NCI-H2107 treated with DMSO at 0.1 percent for 48 hours (cell line): ENCODE measurements at regions not wholly inside any gene's neighbourhood (a gene's known extent, or its start where the extent isn't known, plus 50 kb on each side); places are given as distances from the start of the nearest gene placed in this dataset.
A peak's percentile ranks its signal among the peaks of the same experiment; 100 is the strongest.
"Not testable (repeated sequence)": the region's sequence is repeated elsewhere in the genome, so short reads cannot be mapped to it uniquely, and the experiment has no call there.

Source experiments
- DNase-seq: peaks from one replicate; lab custom pipeline; 2025; ENCODE audit not compliant: unreplicated experiment; lab: John Stamatoyannopoulos, UW

DNA sequence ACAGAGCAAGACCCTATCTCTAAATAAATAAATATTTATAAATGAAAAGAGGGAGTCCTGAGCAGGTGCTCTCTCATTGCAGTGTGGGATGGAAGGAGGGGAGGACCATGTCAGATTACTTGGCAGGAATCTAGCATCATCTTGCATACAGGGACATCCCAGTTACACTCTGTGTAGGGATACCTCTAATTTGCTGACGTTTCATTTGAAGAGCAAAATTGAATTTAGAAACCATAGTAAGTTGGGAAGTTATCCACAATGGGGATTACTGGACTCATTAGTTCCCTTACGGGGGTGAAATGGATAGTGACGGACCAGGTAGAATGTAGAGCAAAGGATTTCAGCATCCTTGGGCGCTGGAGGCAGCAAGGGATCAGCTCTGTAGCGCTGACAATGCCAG is 52.1 kb downstream of the ARHGEF18 start:
- no peak for DNase-seq

DNA sequence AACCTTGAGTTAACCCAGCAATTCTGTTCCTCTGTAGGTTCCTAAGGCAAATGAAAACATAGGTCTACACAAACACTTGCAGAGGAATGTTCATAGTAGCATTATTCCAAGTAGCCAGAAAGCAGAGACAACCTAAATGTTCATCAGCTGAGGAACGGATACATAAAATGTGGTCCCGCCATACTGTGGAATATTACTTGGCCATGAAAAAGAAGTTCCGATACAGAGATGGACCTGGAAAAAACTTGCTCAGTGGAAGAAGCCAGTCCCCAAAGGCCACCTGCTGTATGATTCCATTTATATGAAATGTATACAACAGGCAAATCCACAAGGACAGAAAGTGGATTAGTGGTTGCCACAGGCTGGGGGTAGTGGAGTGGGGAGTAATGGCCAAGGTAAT is 53.0 kb downstream of the ARHGEF18 start:
- DNase-seq = no peak

DNA sequence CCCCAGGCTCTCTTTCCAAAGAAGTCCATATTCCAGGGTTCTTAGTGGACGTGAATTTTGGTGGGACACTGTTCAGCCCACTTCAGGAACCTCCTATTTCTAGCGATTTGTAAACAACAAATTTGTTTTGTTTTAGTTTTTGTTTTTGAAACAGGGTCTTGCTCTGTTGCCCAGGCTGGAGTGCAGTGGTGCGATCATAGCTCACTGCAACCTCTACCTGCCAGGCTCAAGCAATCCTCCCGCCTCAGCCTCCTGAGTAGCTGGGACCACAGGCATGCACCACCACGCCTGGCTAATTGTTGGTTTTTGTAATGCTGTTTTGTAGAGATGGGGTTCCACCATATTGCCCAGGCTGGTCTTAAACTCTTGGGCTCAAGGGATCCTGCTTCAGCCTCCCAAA is 56.7 kb downstream of the ARHGEF18 start:
- DNase-seq = not testable (repeated sequence)

DNA sequence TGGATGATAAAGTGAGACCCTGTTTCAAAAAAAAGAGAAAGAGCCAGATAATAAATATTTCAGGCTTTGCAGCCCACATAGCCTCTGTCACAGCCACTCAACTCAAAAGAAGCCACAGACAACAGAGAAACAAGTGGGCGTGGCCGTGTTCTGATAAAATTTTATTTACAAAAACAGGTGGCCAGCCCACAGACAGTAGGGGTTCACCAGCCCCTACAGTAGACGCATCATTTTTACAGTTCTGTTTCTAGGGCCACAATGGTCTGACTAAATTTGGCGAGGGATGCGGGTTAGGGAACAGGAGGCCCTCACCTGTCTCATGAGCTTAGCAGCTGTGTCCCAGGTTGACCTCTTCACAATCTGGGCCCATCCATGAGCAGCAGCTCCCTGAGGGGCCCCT is 59.5 kb downstream of the ARHGEF18 start:
- no peak for DNase-seq

DNA sequence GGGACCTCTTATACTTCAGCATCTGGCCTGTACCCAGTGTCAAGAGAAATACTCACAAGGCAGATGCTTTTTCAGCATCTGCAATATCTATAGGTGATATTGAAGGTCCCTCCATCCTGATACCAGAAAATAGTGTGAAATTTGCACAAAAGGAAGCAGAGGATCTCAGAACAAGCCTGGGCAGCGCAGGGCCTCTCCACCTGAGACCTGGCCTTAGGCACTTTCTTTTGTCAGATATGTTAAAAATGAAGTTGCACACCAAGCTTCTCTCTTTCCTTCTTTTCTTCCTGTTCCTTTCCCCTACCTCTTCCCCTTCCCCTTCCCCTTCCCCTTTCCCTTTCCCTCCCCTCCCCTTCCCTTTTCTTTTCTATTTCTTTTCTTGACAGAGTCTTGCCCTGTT is 62.2 kb downstream of the ARHGEF18 start:
- DNase-seq = no peak

DNA sequence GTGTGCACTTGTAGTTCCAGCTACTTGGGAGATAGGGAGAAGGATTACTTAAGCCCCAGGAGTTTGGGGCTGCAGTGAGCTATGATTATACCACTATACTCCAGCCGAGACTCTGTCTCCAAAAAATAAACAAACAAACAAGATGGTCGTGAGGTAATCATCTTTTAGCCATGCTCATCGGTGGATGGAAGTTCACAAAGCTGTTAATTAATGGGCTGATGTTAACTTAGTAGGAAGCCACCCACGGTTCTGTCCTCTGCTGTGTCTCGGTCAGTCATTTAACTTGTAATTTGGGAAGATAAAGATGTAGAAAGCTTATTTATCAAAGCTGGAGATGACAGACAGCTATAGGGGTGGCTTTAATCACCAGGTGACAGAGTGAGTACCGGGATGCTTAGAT is 64.9 kb downstream of the ARHGEF18 start:
- DNase-seq = no peak

DNA sequence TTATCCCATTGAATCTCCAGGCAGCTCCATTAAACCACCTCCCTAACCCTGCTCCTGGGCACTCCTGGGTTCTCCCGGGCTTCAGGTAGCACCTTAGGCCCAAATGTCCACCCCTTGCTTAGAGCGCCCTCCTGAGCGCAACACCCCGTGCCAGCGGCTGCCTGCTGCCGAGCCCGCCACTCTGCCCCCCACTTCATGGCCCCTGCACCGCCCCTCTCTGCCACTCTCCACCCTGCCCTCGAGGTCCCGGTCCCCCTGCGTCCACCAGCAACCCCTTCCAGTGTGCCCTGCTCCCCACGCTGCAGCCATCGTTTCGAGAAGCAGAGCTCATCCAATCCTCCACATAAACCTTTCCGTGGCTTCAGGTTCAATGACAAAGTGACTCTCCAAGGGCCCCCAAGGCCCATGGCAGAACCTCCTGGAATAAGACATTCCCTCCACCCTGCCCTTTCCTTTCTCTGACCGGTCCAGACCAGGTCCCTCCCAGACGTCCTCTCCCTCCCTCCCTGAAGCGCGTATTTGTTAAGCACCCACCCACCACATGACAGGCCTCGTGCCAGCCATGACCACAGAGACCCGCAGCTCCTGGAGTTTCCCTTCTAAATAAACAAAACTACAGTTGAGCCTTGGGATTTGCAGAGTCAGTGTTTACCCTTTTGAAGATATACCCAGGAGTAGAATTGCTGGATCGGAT is 66.6 kb downstream of the ARHGEF18 start:
- peak; percentile 62 for DNase-seq

DNA sequence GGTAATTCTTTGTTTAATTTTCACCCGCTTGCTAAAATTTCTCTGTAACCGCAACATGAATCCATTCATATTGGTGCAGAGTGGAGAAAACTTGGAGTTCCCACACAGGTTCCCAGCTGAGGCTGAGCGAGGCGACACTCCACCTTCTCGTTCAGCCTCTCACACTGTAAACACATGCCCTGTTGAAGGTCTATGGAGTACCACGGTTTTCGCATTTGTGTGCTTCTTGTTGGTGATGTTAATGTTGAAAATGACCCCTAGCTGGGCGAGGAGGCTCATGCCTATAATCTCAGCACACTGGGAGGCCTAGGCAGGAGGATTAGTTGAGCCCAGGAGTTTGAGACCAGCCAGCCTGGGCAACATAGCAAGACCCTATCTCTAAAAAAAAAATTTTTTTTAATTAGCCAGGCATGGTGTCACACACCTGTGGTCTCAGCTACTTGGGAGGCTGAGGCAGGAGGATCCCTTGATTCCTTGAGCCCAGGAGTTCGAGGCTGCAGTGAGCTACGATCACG is 67.2 kb downstream of the ARHGEF18 start:
- DNase-seq = no peak

DNA sequence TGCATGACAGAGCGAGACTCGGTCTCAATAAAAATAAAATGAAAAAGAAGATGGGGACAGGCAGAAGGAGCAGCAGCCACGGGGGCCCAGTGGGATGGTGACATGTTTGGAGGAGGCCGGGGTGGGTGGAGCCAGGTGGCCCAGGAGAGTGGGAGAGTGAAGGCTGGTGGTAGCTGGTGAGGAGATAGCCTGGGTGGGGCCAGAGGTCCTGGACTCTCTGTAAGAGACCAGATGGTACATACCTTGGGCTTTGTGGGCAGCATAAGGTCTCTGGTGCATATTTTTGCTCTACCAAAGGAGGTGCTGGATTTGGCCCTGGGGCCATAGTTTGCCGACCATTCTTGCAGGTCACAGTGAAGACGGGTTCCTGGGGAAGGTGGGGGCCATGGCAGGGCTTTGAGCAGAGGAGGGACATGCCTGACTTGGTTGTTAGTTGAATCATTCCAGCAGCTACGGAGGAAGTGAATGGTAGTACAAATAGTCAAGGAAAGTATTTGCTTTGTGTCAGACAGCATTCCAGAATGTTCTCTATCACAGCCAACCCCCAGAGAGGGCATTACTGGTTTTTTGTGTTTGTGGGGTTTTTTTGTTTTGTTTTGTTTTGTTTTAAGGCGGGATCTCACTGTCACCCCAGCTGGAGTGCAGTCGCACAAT is 69.1 kb downstream of the ARHGEF18 start:
- no peak for DNase-seq

DNA sequence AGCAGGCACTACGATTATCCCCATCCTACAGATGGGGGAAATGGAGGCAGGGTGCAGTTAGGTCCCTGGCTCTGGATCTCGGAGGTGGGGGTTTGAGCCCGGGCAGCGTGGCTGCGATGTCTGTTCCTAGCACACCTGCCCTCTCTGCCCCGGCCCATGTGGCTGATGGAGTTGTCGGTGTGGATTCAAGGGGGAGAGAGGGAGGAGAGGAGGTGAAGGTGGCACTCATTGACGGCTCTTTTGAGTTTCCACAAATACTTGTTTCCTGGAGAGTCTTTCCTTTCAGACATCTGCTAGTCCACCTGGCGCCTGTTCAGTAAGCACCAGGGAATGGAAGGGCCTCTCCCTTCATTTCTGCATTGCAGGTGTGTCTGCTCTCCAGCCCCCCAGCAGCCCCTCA is 69.9 kb downstream of the ARHGEF18 start:
- peak; percentile 17 for DNase-seq

DNA sequence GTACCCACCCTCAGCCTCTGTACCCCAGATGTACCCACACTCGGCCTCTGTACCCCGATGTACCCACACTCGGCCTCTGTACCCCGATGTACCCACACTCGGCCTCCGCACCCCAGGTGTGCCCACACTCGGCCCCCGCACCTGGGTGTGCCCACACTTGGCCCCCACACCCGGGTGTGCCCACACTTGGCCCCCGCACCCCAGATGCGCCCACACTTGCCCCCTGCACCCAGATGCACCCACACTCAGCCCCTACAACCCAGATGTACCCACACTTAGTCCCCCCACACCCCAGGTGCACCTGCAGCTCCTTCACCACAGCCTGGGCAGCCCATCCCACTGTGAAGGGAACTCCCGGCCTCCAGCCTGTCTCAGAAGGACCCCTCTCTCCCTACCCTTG is 69.7 kb downstream of the PEX11G start:
- no peak for DNase-seq

DNA sequence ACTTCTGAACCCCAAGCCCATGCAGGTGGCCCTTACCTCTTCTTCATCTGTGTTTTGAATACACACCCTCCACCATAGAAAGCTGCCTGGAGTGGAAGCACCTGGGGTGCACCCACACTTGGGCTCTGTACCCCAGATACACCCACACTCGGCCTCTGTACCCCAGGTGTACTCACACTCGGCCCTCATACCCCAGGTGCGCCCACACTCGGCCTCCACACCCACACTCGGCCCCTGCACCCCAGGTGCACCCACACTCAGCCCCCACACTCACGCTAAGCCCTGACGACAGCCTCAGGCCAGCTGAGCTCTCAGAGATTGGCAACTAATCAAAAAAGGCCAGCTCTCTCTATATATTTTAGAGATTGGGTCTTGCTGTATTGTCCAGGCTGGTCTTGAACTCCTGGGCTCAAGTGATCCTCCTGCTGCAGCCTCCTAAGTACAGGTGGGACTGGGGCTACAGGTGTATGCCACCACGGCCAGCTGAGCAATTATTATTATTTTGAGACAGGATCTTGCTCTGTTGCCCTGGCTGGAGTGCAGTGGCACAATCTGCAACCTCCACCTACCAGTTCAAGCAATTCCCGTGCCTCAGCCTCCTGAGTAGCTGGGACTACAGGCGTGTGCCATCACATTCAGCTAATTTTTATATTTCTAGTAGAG is 68.9 kb downstream of the PEX11G start:
- no peak for DNase-seq

DNA sequence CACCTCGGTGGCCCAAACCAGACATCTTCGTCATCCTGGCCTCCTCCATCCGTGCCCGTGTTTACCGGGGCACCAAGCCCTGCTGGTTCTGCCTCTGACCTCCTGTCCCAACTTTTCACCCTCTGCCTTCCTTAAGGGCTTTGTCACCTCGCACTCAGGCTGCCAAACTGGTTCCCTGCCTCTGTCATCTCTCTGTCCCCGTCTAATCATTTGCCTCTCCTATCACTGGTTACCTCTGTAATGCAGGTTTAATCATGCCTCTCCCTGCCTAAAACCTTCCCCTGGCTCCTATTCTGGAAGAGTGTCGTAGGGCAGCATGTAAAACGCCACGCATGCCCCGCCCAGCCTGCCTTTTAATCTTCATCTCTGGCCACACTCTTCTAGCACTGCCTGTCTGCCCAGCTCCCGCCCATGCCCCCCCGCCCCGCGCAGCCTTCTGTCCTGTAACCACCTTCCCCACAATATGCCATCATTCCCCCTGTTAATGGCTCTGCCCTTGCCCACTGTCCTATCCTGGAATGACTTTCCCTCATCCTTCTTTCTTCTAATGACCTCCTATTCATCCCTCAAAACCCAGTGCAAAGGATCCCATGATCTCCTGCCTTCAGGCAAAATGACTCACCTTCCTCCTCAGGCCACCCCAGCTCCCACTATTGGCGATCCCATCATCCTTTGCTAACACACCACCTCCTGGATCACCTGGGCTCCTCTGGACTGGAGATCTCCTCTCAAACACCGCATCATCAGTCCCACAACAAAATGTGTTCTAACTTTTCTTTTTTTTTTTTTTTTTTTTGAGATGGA is 66.7 kb downstream of the PEX11G start:
- DNase-seq = no peak
